CD4-positive, alpha-beta T cell treated with Interferon gamma for 1 hour (primary cell): ENCODE measurements at regions not wholly inside any gene's neighbourhood (a gene's known extent, or its start where the extent isn't known, plus 50 kb on each side); places are given as distances from the start of the nearest gene placed in this dataset.
"Not testable (repeated sequence)": the region's sequence is repeated elsewhere in the genome, so short reads cannot be mapped to it uniquely, and the experiment has no call there.

Source experiments
- DNase-seq: peaks from one replicate; pipeline ENCODE4 v3.0.0-alpha.2; 2020

GRCh38 chrX:114077773-114078172, 506.1 kb upstream of the HTR2C start:
- no peak for DNase-seq

DNA sequence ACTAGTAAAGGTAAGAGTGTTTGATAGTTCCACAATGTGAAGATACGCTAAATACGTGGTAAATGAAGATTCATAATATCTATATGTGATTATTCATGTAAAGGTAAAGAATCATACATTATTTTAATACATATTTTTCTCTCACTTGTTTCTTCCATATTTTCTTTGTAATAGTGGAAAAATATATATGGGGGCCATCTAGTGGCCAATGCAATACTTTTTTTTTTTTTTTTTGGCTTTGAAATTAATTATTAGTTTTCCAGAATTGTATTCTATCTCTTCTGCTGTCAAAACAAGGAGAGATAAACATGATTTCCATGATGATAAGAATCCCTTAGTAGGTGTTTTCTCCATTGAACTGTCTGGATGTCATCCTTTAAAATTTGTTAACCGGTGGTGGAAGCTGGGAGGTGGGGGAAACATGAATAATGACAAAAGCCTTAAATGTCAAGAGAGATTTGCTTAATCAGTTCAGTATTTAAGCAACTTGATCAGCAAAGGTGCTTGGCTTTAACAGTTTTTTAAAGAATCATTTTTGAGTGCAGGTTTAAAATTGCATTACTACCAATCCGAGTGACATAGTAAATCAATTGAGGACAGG, 508.7 kb upstream of the HTR2C start:
- no peak for DNase-seq

GRCh38 chrX:114073926-114074325, 510.0 kb upstream of the HTR2C start:
- DNase-seq, result no peak

DNA sequence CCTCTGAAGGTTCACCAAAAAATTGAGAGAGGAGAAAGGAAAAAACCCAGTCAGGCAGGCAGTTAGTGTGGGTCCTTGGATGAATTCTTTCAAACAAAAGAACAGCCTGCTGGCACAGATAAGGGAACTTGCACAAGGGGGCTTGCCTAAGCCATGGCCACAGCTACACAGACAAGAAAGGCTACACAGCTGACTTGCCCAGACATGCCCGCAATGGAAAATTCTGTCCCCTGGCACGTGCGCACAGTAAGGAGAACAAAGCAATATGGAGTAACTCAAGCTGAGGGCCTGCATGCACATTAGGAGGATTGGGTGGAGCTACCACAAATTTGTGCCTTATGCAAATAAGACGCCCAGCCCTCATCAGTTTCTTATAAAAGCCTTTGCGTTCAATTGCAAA, 512.5 kb upstream of the HTR2C start:
- no peak for DNase-seq

DNA sequence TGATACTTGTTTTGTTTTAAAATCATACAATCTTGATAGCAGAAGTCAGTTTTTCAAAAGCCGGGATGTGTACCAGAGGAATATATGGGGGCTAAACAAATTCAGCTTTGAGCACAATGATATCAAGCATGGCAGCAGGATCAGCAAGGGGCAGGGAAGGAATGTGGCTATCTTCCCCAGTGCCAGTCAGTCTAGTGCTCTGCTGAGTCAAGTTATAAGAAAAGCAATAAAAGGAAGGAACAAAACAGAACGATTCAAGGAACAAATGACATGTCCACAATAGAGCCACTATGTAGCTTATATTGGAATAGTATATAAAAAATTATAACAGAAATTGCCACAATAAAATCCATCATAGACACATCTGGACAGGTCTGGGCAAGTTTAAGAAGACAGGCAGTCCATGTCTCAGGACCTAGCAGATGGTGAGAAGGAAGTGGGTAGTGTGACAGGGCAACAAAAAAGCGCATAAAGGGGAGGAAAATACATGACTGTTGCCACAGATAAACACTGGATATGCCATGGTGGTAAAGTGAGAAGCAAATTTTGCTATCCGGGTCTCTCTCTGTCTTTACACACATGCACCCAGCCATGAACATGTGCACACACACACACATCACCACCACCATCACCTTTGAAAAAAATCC, 518.2 kb upstream of the HTR2C start:
- DNase-seq, result no peak

- no peak for DNase-seq
These were observed 522.7 kb upstream of the HTR2C start for GRCh38 chrX:114061226-114061625.

DNA sequence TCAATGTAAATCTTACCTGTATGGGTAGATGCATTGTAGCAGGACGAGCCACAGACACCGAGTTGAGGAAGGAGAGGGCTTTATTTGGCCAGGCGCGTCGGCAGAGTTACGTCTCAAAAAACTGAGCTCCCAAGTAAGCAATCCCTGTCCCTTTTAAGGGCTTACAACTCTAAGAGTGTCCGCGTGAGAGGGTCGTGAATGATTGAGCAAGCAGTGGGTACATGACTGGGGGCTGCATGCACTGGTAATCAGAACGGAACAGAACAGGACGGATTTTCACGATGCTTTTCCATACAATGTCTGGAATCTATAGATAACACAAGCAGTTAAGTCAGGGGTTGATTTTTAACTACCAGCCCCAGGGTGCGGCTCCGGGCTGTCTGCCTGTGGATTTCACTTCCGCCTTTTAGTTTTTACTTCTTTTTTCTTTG, 524.9 kb upstream of the HTR2C start:
- no peak for DNase-seq

GRCh38 chrX:114057422-114057821, 526.5 kb upstream of the HTR2C start:
- not testable (repeated sequence) for DNase-seq

DNA sequence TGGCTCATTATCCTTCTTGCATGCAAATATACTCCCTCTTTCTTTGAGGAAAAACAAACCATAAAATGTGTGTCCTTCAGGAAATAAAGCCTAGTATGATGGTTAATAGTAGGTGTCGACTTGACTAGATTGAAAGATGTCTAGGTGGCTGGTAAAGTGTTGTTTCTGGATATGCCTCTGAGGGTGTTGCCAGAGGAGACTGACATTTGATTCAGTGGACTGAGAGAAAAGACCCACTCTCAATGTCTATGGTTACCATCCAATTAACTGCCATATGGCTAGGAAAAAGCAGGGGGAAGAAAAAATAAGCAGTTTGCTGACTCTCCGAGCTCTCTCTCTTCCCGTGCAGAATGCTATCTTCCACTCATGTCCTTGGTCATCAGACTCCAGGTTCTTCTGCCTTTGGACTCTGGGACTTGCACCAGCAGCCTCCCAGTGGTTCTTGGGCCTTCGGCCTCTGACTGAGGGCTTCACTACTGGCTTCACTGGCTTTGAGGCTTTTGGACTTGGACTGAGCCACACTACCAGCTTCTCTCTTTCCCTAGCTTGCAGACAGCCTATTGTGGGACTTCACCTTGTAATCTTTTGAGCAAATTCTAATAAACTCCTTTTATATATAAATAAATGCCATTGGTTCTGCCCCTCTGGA, 532.1 kb upstream of the HTR2C start:
- DNase-seq, result no peak

DNA sequence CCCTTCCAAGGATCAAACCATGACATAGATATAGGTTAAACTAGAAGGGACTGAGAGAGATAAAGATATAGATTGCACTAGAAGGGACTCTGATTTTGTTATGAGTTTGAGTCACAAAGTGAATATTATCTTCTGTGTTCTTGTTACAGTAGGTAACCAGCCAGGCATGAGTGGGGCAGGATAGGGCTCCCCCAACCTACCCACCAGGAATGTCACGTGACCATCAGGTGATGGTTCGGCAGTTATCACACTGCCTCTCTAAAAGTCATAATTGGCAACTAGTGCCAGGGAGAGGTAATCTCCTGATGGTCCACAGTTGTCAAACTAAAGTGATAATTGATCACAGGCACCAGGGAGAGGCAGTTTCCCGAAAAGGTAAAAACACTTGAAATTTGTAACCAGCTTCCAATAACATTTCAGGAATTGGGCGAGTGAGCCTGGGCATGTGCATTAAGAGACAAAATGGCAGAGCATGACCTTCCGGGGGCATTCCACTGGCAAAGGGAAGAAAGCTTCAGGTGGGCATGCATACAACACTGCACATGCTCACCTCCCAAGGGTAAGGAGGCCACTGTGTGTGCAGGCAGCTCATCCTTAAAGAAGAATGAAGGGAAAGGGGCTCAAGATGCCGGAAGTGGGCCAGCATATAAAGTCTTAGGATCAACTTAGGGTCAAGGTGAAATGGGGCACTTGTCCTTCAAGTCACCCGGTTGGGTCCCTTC, 533.6 kb upstream of the HTR2C start:
- DNase-seq, result no peak

DNA sequence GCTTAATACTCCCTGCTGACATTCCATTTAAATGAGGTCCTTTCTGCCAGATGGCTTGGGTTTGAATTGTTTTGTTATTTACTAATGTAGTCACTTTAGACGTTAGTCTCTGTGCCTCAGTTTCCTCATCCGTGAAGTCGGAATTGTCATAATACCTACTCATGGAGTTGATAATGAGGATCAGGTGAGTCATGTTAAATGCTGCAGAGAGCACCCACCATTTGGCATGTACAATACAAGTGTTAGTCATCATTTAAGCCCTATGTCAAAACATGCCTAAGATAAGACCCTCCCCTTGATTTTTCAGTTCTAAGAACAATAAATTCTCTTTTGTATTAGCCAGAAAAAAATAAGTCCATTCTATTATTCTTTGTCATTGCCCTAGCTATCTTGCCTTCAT, 534.8 kb upstream of the HTR2C start:
- no peak for DNase-seq

- DNase-seq, result no peak
These were observed 536.3 kb upstream of the HTR2C start for GRCh38 chrX:114047558-114047957.

- no peak for DNase-seq
These were observed 537.1 kb upstream of the HTR2C start for GRCh38 chrX:114046695-114047279.

DNA sequence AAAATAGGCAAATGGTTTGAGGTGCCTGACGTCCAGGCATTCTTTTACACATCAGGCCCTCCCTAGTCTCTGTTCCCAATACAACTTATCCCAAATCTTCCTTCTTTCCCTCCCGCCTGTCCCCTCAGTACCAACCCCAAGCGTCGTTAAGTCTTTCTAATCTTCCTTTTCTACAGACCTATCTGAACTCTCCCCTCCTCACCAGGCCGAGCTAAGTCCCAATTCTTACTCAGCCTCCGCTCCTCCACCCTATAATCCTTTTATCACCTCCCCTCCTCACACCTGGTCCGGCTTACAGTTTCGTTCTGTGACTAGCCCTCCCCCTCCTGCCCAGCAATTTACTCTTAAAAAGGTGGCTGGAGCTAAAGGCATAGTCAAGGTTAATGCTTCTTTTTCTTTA, 542.4 kb upstream of the HTR2C start:
- not testable (repeated sequence) for DNase-seq

GRCh38 chrX:114040661-114041269, 543.1 kb upstream of the HTR2C start:
- DNase-seq, result not testable (repeated sequence)

DNA sequence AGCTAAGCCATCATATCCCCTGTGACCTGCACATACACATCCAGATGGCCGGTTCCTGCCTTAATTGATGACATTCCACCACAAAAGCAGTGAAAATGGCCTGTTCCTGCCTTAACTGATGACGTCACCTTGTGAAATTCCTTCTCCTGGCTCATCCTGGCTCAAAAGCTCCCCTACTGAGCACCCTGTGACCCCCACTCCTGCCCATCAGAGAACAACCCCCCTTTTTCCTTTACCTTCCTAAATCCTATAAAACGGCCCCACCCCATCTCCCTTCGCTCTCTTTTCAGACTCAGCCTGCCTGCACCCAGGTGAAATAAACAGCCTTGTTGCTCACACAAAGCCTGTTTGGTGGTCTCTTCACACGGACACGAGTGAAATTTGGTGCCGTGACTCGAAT, 543.8 kb upstream of the HTR2C start:
- not testable (repeated sequence) for DNase-seq

DNA sequence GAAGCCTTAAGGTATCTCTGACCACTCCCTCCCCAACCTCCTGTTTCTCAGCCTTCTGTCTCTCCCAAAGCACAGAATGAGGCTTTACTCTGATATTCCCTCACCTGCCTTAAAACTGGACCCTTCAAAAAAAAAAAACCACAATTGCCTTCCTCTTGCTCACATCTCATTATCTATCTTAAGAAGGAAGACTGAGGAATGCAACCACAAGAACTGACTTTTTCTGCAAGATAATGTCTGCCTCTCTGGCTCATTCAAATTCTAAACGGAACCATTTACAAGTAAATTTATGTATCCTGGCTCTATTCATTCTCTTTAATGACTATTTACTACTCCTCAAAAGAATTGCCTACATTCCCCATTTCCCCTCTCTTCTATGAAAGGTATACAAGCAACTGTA, 545.5 kb upstream of the HTR2C start:
- no peak for DNase-seq

DNA sequence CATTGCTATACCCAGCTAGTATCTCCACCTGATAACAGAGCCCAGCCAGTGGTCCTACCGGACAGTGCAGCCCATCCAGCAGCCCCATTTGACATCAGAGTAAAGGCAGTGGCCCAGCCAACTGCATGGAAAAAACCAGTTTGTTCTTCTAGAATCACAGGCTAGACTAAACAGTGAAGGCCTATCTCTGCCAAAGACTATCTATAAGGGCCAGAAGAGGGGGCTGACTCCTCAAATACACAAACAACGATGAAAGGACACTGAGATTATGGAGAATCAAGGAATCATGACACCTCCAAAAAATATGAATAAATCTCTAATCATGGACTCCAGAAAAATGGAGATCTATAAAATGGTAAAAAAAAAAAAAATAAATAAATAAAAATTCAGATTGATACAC, 546.4 kb upstream of the HTR2C start:
- DNase-seq, result no peak

- DNase-seq, result no peak
These were observed 554.8 kb upstream of the HTR2C start for GRCh38 chrX:114028907-114029662.

- DNase-seq, result no peak
These were observed 566.8 kb upstream of the HTR2C start for GRCh38 chrX:114017086-114017485.

GRCh38 chrX:114015966-114016365, 567.9 kb upstream of the HTR2C start:
- DNase-seq, result no peak

DNA sequence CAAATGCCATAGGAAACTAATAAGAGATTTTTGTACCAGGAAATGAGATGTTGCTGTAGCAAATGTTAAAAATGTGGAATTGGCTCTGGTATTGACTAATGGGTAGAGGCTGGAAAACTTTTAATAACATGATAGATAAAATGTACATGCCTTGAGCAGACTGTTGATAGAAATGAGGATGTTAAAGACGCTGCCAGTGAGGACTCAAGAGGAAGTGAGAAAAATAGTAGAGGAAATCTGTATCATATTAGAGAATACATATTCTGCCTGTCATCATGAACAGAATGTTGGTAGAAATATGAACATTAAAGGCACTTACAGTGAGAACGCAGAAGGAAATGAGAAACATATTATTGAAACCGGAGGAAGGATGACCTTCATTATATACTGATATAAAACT, 577.2 kb upstream of the HTR2C start:
- no peak for DNase-seq
